IMR-90 (cell line): ENCODE measurements at regions not wholly inside any gene's neighbourhood (a gene's known extent, or its start where the extent isn't known, plus 50 kb on each side); places are given as distances from the start of the nearest gene placed in this dataset.

ENCODE experiments used
- CTCF ChIP-seq: conservative IDR thresholded peaks from 2 replicates; pipeline ENCODE4 v1.5.1; 2012; ENCODE audit warnings: mild to moderate bottlenecking, low read depth, low read length, improper control_type of control experiment
- POLR2A ChIP-seq: IDR thresholded peaks from 2 replicates; pipeline ENCODE4 v1.6.1; 2012; ENCODE audit warnings: mild to moderate bottlenecking, low read depth, low read length
- RAD21 ChIP-seq: IDR thresholded peaks from 2 replicates; pipeline ENCODE4 v1.6.1; 2012; ENCODE audit warnings: low read length, improper control_type of control experiment

- TF ChIP-seq CTCF (no peak), POLR2A (no peak), RAD21 (no peak)
Measured at GRCh38 chr1:81118550-81118949, 682.2 kb upstream of the ADGRL2 start.
